ENCODE measurements at regions not wholly inside any gene's neighbourhood (a gene's known extent, or its start where the extent isn't known, plus 50 kb on each side); places are given as distances from the start of the nearest gene placed in this dataset.

DNA sequence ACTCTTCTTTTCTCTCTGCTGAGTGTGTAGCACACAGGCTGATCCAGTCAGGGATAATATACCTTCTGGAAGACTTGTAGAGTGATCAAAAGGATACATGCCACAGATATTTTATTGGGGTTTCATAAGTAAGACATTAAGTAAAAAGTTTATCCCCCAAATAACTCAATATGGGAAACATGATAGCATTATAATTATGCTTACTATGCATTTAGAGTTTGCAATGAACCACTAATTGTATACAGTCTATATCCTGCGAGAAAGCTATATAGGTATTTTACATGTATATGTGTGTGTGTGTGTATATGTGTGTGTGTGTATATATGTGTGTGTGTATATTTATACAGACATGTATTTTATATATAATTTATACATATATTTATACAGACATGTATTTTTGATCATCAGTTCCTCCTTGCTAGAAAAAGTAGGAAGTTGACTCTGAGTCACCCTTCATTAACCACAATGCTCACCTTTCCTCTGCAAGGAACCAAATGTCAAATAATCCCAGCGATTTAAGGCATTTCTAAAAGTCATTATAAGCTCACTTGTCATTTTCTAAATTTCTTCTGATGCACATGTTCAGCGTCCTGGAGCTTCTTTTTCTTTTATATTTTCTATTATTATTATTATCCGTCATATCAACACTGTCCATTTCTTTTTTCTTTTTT, 312.5 kb upstream of the OBI1 start (continued):
- no peak for TF ChIP-seq BRCA1 (IDR thresholded peaks at IDR 0.05; ENCODE audit: low read depth, low read length)
- TF ChIP-seq TAF1 (IDR thresholded peaks at IDR 0.05; ENCODE audit: low read depth, low read length), result no peak
- TF ChIP-seq KDM5A (IDR thresholded peaks at IDR 0.05; ENCODE audit: low read length), result no peak

All from H1 (cell line).